Esophagus muscularis mucosa (tissue), 4 donors: ENCODE measurements at regions not wholly inside any gene's neighbourhood (a gene's known extent, or its start where the extent isn't known, plus 50 kb on each side); places are given as distances from the start of the nearest gene placed in this dataset.

ENCODE experiments used
- DNase-seq: peaks from one replicate; pipeline ENCODE4 v3.0.0-alpha.2; 2017; ENCODE audit errors: extremely low spot score
- H3K27ac ChIP-seq, 4 donors: fragments of 200-600 bp; sonication (generic); replicated peaks in 1 of 4; 1 replicate in 3 of 4; 2 replicates in 1 of 4; pipeline ENCODE4 v1.5.1; 2016 to 2019; ENCODE audit warnings: mild to moderate bottlenecking in 1 of 4
- H3K27me3 ChIP-seq, 4 donors: fragments of 200-600 bp; sonication (generic); one replicate each; pipeline versions ENCODE4 v1.5.1 to v1.6.0; 2016 to 2019
- H3K36me3 ChIP-seq, 4 donors: fragments of 200-600 bp; sonication (generic); one replicate each; pipeline ENCODE4 v1.5.1; 2016 to 2019
- H3K4me1 ChIP-seq, 4 donors: fragments of 200-600 bp; sonication (generic); one replicate each; pipeline ENCODE4 v1.5.1; 2016 to 2019
- H3K4me3 ChIP-seq, 4 donors: fragments of 200-600 bp; sonication (generic); 1 replicate in 2 of 4; 2 replicates in 2 of 4; pipeline ENCODE4 v1.5.1; 2016 to 2019; ENCODE audit warnings: mild to moderate bottlenecking in 4 of 4, moderate library complexity in 1 of 4
- H3K9me3 ChIP-seq, 4 donors: fragments of 200-600 bp; sonication (generic); 1 replicate in 3 of 4; 2 replicates in 1 of 4; pipeline ENCODE4 v1.5.1; 2016 to 2019
- EP300 ChIP-seq: sonication (generic); formaldehyde crosslinking; IDR thresholded peaks from one replicate; pipeline ENCODE4 v1.6.1; 2017; ENCODE audit warnings: antibody characterized with exemption
- POLR2A ChIP-seq: fragments of 450-650 bp; IDR thresholded peaks from one replicate; pipeline ENCODE4 v1.6.1; 2017; ENCODE audit warnings: antibody characterized with exemption, moderate library complexity, mild to moderate bottlenecking, low read depth
- POLR2AphosphoS5 ChIP-seq, 2 donors: sonication (generic); formaldehyde crosslinking; IDR thresholded peaks; one replicate each; pipeline ENCODE4 v1.6.1; 2017; ENCODE audit warnings: antibody characterized with exemption in 2 of 2
- WGBS: methylation state at CpG from one replicate; pipeline ENCODE4 v1.1.5; 2018; 5-methylcytosine and 5-hydroxymethylcytosine counted together
- intact Hi-C: fragments of 100-400 bp; cut with DNase I; formaldehyde crosslinking; loops from one replicate; pipeline ENCODE4 v1.15.1; 2023
- TF ChIP-seq, protein P1 (sequence below), 3 experiments: fragments of 200-600 bp in 2 of 3; fragments of 450-650 bp in 1 of 3; sonication (generic) in 2 of 3; IDR thresholded peaks; one replicate each; pipeline ENCODE4 v1.5.1; 2017 to 2019; ENCODE audit warnings: antibody characterized with exemption in 3 of 3, mild to moderate bottlenecking in 2 of 3, moderate library complexity in 1 of 3

DNA sequence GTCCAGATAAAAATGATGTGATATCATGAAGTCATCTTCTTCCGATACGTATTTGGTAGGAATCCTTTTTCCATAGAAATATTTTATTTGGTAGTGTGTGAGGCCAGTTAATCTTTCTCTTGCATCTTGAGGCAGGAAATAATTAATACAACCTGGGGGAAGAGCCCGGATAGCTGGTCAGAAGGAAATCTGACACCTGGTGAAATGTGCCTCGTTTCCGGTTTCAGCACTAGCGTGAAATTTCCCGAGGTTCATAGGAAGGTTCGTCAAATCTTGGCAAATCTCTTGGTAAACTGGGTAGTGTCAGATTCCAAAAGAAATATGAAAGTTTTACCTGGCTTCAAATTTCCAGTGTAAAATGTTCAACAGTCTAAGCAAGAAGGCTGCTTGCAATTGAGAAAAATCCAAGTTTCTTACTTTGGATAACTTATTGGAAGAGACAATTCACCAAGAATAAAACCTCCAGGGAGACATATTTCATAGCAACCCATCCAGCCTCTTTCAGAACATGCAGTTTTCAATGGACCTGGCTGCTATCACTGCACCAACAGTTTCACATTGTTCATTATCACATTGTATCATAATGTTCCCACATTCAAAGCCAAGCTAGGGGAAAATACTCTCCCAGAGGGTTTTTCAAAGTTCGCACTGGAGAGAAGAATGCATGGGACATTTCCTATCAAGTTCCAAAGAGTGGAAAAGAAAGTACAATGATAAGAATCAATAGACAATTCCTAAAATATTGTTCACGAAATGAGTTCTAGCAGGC lies 454.5 kb upstream of the CITED2 start:
- Histone ChIP-seq H3K9me3 (no peaks in the 10 kb centered on the region), H3K36me3 (no peaks in the 10 kb centered on the region), H3K27me3 (no peaks in the 10 kb centered on the region), H3K4me1 (no peaks in the 10 kb centered on the region), H3K27ac (no peak overlapping the region), H3K4me3 (no peak overlapping the region)
- 83% methylated on average over 10 of the region's 10 CpGs for WGBS
- DNase-seq: no peak
- intact Hi-C loops: no loop called here
- no peak for TF ChIP-seq POLR2A
- TF ChIP-seq, protein P1, sequence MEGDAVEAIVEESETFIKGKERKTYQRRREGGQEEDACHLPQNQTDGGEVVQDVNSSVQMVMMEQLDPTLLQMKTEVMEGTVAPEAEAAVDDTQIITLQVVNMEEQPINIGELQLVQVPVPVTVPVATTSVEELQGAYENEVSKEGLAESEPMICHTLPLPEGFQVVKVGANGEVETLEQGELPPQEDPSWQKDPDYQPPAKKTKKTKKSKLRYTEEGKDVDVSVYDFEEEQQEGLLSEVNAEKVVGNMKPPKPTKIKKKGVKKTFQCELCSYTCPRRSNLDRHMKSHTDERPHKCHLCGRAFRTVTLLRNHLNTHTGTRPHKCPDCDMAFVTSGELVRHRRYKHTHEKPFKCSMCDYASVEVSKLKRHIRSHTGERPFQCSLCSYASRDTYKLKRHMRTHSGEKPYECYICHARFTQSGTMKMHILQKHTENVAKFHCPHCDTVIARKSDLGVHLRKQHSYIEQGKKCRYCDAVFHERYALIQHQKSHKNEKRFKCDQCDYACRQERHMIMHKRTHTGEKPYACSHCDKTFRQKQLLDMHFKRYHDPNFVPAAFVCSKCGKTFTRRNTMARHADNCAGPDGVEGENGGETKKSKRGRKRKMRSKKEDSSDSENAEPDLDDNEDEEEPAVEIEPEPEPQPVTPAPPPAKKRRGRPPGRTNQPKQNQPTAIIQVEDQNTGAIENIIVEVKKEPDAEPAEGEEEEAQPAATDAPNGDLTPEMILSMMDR (IDR thresholded peaks at IDR 0.05): no peak
- no peak for TF ChIP-seq POLR2AphosphoS5 (IDR thresholded peaks at IDR 0.05)
- TF ChIP-seq EP300: no peak

DNA sequence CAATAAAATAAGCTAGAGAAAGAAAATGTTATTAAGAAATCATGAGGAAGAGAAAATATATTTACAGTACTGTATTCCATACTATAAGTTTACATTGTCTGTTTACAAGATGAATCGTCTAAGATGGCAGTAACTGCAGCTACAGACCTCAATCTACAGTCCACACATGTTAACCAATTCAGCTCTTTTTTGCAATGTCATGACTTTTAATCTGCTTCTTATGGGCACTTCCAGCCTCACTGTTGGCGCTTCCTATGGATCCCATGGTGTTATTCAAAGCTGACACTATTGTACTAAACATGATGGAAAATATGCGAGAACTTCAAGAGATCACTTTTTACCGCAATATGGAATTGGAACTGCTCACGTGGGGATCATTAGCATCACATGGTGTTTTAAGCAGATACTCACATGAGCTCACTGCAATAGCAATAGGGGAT lies 451.5 kb upstream of the CITED2 start:
- Histone ChIP-seq H3K27me3 (no peaks in the 10 kb centered on the region), H3K36me3 (no peaks in the 10 kb centered on the region), H3K4me3 (no peak overlapping the region), H3K4me1 (no peaks in the 10 kb centered on the region), H3K27ac (no peak overlapping the region), H3K9me3 (no peaks in the 10 kb centered on the region)
- TF ChIP-seq EP300: no peak
- TF ChIP-seq, protein P1 (IDR thresholded peaks at IDR 0.05): no peak
- DNase-seq: no peak
- 90% methylated on average over 5 of the region's 5 CpGs for WGBS
- intact Hi-C loops: no loop called here

DNA sequence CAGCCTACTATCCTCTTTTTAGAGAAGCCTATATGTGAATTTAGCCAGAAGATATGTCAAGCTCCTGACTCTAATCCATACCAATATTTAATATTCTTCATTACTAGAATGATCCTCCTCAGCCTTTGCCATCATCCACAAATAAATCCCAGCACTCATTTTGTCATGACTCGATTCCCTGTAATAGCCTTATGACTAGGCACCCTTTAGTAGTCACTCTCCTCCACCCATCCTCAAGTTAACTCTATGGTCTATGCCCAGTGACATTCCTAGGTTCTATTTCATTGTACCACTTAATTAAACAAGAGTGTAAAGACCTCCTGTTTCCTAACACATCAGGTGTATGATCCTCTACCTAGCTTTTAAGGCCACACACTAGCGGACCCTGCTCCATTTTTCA lies 450.4 kb upstream of the CITED2 start:
- Histone ChIP-seq H3K4me1 (peaks cover 0 to 8% (median 0%) of the 10 kb centered on the region in 4 donors), H3K36me3 (no peaks in the 10 kb centered on the region), H3K27ac (no peak overlapping the region), H3K9me3 (no peaks in the 10 kb centered on the region), H3K4me3 (no peak overlapping the region), H3K27me3 (no peaks in the 10 kb centered on the region)
- TF ChIP-seq POLR2AphosphoS5 (IDR thresholded peaks at IDR 0.05) (no peak), POLR2A (no peak), EP300 (no peak)
- TF ChIP-seq, protein P1 (IDR thresholded peaks at IDR 0.05): no peak
- intact Hi-C loops: no loop called here
- DNase-seq: no peak
- whole genome bisulfite sequencing: 97% methylated on average over 2 of the region's 2 CpGs

DNA sequence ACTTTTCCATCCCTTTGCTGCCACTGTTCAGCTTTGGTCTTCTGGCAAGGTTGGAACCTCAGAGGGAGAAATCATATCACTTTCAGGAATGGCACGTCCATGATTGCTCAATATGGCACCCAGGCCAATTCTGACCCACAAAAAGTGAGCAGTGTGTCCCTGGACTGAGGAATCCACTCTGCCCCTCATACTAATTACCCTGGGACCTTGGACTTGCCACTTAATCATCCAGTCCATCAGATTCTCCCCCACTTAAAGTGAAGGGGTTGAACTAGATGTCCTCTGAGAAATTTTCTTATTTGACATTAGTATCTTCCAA lies 449.3 kb upstream of the CITED2 start:
- 86% methylated on average over 1 of the region's 1 CpG for WGBS
- H3K36me3 ChIP-seq: no peaks in the 10 kb centered on the region
- TF ChIP-seq EP300 (no peak), POLR2AphosphoS5 (IDR thresholded peaks at IDR 0.05) (no peak), POLR2A (no peak)
- TF ChIP-seq, protein P1 (IDR thresholded peaks at IDR 0.05): no peak
- no peak overlapping the region for H3K27ac ChIP-seq
- H3K9me3 ChIP-seq: no peaks in the 10 kb centered on the region
- DNase-seq: no peak
- H3K4me1 ChIP-seq: peaks cover 0 to 9% (median 0%) of the 10 kb centered on the region in 4 donors
- no peaks in the 10 kb centered on the region for H3K27me3 ChIP-seq
- intact Hi-C loops: no loop called here
- H3K4me3 ChIP-seq: no peak overlapping the region
